Mucosa of rectum (tissue), 2 donors: ENCODE measurements at regions not wholly inside any gene's neighbourhood (a gene's known extent, or its start where the extent isn't known, plus 50 kb on each side); places are given as distances from the start of the nearest gene placed in this dataset.
"Not testable (repeated sequence)": the region's sequence is repeated elsewhere in the genome, so short reads cannot be mapped to it uniquely, and the experiment has no call there.

Experiments used
- H3K27ac ChIP-seq, 2 donors: one replicate each; pipeline ENCODE4 v1.7.0; 2013; ENCODE audit warnings: inconsistent platforms in 2 of 2, low read depth in 2 of 2, low read length in 2 of 2
- H3K27me3 ChIP-seq, 2 donors: one replicate each; pipeline ENCODE4 v1.7.0; 2013; ENCODE audit warnings: low read length in 2 of 2; ENCODE audit not compliant: control insufficient read depth in 2 of 2, insufficient read depth in 2 of 2
- H3K36me3 ChIP-seq, 2 donors: one replicate each; pipeline ENCODE4 v1.7.0; 2013; ENCODE audit warnings: low read length in 2 of 2; ENCODE audit not compliant: control insufficient read depth in 2 of 2, insufficient read depth in 2 of 2
- H3K4me1 ChIP-seq, 2 donors: one replicate each; pipeline ENCODE4 v1.7.0; 2013; ENCODE audit warnings: low read length in 2 of 2, mild to moderate bottlenecking in 1 of 2; ENCODE audit not compliant: control insufficient read depth in 2 of 2, insufficient read depth in 2 of 2
- H3K4me3 ChIP-seq, 2 donors: one replicate each; pipeline ENCODE4 v1.7.0; 2013; ENCODE audit warnings: low read length in 2 of 2
- H3K9ac ChIP-seq, 2 donors: one replicate each; pipeline ENCODE4 v1.7.0; 2013; ENCODE audit warnings: low read length in 2 of 2, low read depth in 1 of 2, mild to moderate bottlenecking in 1 of 2
- H3K9me3 ChIP-seq, 2 donors: one replicate each; pipeline ENCODE4 v1.7.0; 2013; ENCODE audit warnings: low read length in 2 of 2; ENCODE audit not compliant: control insufficient read depth in 2 of 2
- donor health status: healthy.
- donor health status: Normal muscosa, but diverticular disease.

- H3K27me3 ChIP-seq, H3K36me3 ChIP-seq, H3K9me3 ChIP-seq, H3K4me3 ChIP-seq, H3K27ac ChIP-seq, H3K9ac ChIP-seq, H3K4me1 ChIP-seq: not testable (repeated sequence)
Measured at GRCh38 chr2:87608377-87609166, 139.3 kb upstream of the PLGLB2 start.

- not testable (repeated sequence) for H3K9me3 ChIP-seq, H3K27ac ChIP-seq, H3K4me3 ChIP-seq, H3K4me1 ChIP-seq, H3K27me3 ChIP-seq, H3K36me3 ChIP-seq, H3K9ac ChIP-seq
Measured at GRCh38 chr2:87610974-87611373, 136.9 kb upstream of the PLGLB2 start.

GRCh38 chr2:87611416-87611815, 136.5 kb upstream of the PLGLB2 start:
- H3K36me3 ChIP-seq, H3K27ac ChIP-seq, H3K9ac ChIP-seq, H3K27me3 ChIP-seq, H3K4me3 ChIP-seq, H3K4me1 ChIP-seq, H3K9me3 ChIP-seq: not testable (repeated sequence)

- H3K9ac ChIP-seq, H3K36me3 ChIP-seq, H3K4me1 ChIP-seq, H3K27ac ChIP-seq, H3K27me3 ChIP-seq, H3K4me3 ChIP-seq, H3K9me3 ChIP-seq: not testable (repeated sequence)
Measured at GRCh38 chr2:87611956-87612355, 135.9 kb upstream of the PLGLB2 start.

GRCh38 chr2:87614829-87615434, 133.0 kb upstream of the PLGLB2 start:
- not testable (repeated sequence) for H3K4me3 ChIP-seq, H3K9ac ChIP-seq, H3K27ac ChIP-seq, H3K36me3 ChIP-seq, H3K4me1 ChIP-seq, H3K27me3 ChIP-seq, H3K9me3 ChIP-seq

GRCh38 chr2:87619121-87619520, 128.8 kb upstream of the PLGLB2 start:
- not testable (repeated sequence) for H3K9me3 ChIP-seq, H3K36me3 ChIP-seq

GRCh38 chr2:87621139-87621538, 126.7 kb upstream of the PLGLB2 start:
- not testable (repeated sequence) for H3K4me3 ChIP-seq, H3K4me1 ChIP-seq, H3K27me3 ChIP-seq, H3K27ac ChIP-seq, H3K36me3 ChIP-seq, H3K9ac ChIP-seq, H3K9me3 ChIP-seq

More at GRCh38 chr2:87619121-87619520, 128.8 kb upstream of the PLGLB2 start:
- not testable (repeated sequence) for H3K4me1 ChIP-seq, H3K4me3 ChIP-seq, H3K9ac ChIP-seq, H3K27ac ChIP-seq, H3K27me3 ChIP-seq

- not testable (repeated sequence) for H3K9me3 ChIP-seq, H3K9ac ChIP-seq, H3K36me3 ChIP-seq, H3K27ac ChIP-seq, H3K4me1 ChIP-seq, H3K27me3 ChIP-seq, H3K4me3 ChIP-seq
Measured at GRCh38 chr2:87622720-87623119, 125.2 kb upstream of the PLGLB2 start.

- not testable (repeated sequence) for H3K4me3 ChIP-seq, H3K27me3 ChIP-seq, H3K27ac ChIP-seq, H3K9ac ChIP-seq, H3K36me3 ChIP-seq, H3K4me1 ChIP-seq, H3K9me3 ChIP-seq
Measured at GRCh38 chr2:87629491-87630458, 118.1 kb upstream of the PLGLB2 start.

- not testable (repeated sequence) for H3K27ac ChIP-seq, H3K4me3 ChIP-seq, H3K4me1 ChIP-seq
Measured at GRCh38 chr2:87630892-87631291, 117.0 kb upstream of the PLGLB2 start.

More at GRCh38 chr2:87630892-87631291, 117.0 kb upstream of the PLGLB2 start:
- not testable (repeated sequence) for H3K9ac ChIP-seq, H3K9me3 ChIP-seq, H3K36me3 ChIP-seq, H3K27me3 ChIP-seq
